ENCODE measurements at regions not wholly inside any gene's neighbourhood (a gene's known extent, or its start where the extent isn't known, plus 50 kb on each side); places are given as distances from the start of the nearest gene placed in this dataset.

- Histone ChIP-seq H3K4me1 (no peaks in the 10 kb centered on the region), H3K4me3 (no peak overlapping the region), H3K27me3 (no peaks in the 10 kb centered on the region), H3K9me3 (no peaks in the 10 kb centered on the region), H3K27ac (no peak overlapping the region), H3K36me3 (no peaks in the 10 kb centered on the region)
- intact Hi-C loops (cut with DNase I), result no loop called here
- no peak for DNase-seq (ENCODE audit: low spot score in 2 of 2)
- TF ChIP-seq CTCF (IDR thresholded peaks at IDR 0.05), result no peak
These were observed 76.1 kb upstream of the CPO start for GRCh38 chr2:206863196-206863595.

- Histone ChIP-seq H3K4me3 (no peak overlapping the region), H3K27me3 (no peaks in the 10 kb centered on the region), H3K27ac (no peak overlapping the region), H3K36me3 (no peaks in the 10 kb centered on the region), H3K4me1 (no peaks in the 10 kb centered on the region), H3K9me3 (no peaks in the 10 kb centered on the region)
- intact Hi-C loops (cut with DNase I), result no loop called here
- no peak for TF ChIP-seq CTCF (IDR thresholded peaks at IDR 0.05)
- no peak for DNase-seq (ENCODE audit: low spot score in 2 of 2)
These were observed 75.6 kb upstream of the CPO start for GRCh38 chr2:206863716-206864115.

- H3K27ac ChIP-seq, result no peak overlapping the region
- no peaks in the 10 kb centered on the region for H3K27me3 ChIP-seq
- no peaks in the 10 kb centered on the region for H3K4me1 ChIP-seq
- intact Hi-C loops (cut with DNase I), result no loop called here
- DNase-seq (ENCODE audit: low spot score in 2 of 2), result no peak
- no peaks in the 10 kb centered on the region for H3K9me3 ChIP-seq
- no peak for TF ChIP-seq CTCF (IDR thresholded peaks at IDR 0.05)
- H3K4me3 ChIP-seq, result no peak overlapping the region
- no peaks in the 10 kb centered on the region for H3K36me3 ChIP-seq
These were observed 72.3 kb upstream of the CPO start for GRCh38 chr2:206867006-206867405.

- H3K27me3 ChIP-seq, result no peaks in the 10 kb centered on the region
- no peak for DNase-seq (ENCODE audit: low spot score in 2 of 2)
- no peak overlapping the region for H3K4me3 ChIP-seq
- H3K4me1 ChIP-seq, result no peaks in the 10 kb centered on the region
- no peaks in the 10 kb centered on the region for H3K36me3 ChIP-seq
- TF ChIP-seq CTCF (IDR thresholded peaks at IDR 0.05), result no peak
- H3K9me3 ChIP-seq, result no peaks in the 10 kb centered on the region
- intact Hi-C loops (cut with DNase I), result no loop called here
- no peak overlapping the region for H3K27ac ChIP-seq
These were observed 69.4 kb upstream of the CPO start for GRCh38 chr2:206869824-206870495.

DNA sequence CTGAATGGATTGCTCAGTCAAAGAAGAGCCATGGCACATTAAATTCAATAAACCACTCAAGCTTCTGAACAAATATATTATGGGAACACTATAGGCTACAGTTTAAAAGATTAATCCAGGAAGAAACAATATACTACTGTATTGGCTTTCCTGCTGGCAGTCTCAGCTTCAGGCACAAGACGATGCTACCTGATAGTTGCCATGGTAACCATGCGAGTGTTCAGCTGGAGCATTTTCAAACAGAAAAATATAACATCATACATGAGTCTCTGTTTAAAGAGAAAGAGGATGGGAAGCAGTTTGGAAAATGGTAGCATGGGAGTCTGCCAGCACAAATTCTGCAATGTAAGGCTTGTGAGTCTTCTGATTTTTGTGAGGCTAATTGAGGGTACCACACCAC lies 65.9 kb upstream of the CPO start:
- H3K36me3 ChIP-seq, result no peaks in the 10 kb centered on the region
- TF ChIP-seq CTCF (IDR thresholded peaks at IDR 0.05), result no peak
- no peak for DNase-seq (ENCODE audit: low spot score in 2 of 2)
- no peak overlapping the region for H3K4me3 ChIP-seq
- intact Hi-C loops (cut with DNase I), result no loop called here
- no peaks in the 10 kb centered on the region for H3K9me3 ChIP-seq
- no peak overlapping the region for H3K27ac ChIP-seq
- no peaks in the 10 kb centered on the region for H3K4me1 ChIP-seq
- H3K27me3 ChIP-seq, result no peaks in the 10 kb centered on the region

DNA sequence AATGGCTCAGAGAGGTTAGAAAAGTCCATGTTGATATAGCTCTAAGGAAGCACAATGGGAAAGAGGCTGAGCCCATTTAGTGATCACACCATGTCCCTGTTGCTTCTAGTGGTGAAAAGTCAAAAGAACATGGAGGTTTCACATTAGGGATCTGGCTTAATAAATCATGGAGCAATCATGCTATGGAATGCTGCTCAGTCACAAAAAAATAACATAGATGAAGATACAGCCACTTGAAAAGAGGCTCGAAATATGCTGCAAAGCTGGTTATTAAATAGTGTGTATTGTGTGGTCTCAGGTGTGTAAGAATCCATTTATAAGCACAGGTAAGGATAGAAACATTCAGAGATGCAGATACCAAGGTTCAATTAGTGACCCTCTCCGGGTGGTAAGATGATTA lies 63.6 kb upstream of the CPO start:
- intact Hi-C loops (cut with DNase I), result no loop called here
- no peak for TF ChIP-seq CTCF (IDR thresholded peaks at IDR 0.05)

More for the DNA sequence above, 63.6 kb upstream of the CPO start:
- H3K36me3 ChIP-seq, result no peaks in the 10 kb centered on the region
- no peaks in the 10 kb centered on the region for H3K4me1 ChIP-seq
- DNase-seq (ENCODE audit: low spot score in 2 of 2), result no peak
- no peaks in the 10 kb centered on the region for H3K9me3 ChIP-seq
- no peak overlapping the region for H3K27ac ChIP-seq
- no peak overlapping the region for H3K4me3 ChIP-seq
- no peaks in the 10 kb centered on the region for H3K27me3 ChIP-seq

Data from ascending aorta (tissue), 2 donors.